KMS-11 (cell line): ENCODE measurements at regions not wholly inside any gene's neighbourhood (a gene's known extent, or its start where the extent isn't known, plus 50 kb on each side); places are given as distances from the start of the nearest gene placed in this dataset.

Experiments used
- H2AFZ ChIP-seq: fragments of 200-600 bp; sonication (generic); 2 replicates; pipeline ENCODE4 v1.6.1; 2016; ENCODE audit warnings: antibody characterized with exemption, mixed run types, low read depth
- H3K27ac ChIP-seq: fragments of 200-600 bp; sonication (generic); 2 replicates; pipeline ENCODE4 v1.6.1; 2016; ENCODE audit warnings: mild to moderate bottlenecking, mixed run types
- H3K27me3 ChIP-seq: fragments of 200-600 bp; sonication (generic); 2 replicates; pipeline ENCODE4 v1.6.1; 2017; ENCODE audit warnings: mild to moderate bottlenecking, low read depth, mixed run types, moderate library complexity; ENCODE audit not compliant: insufficient read depth
- H3K36me3 ChIP-seq: fragments of 200-600 bp; sonication (generic); 2 replicates; pipeline ENCODE4 v1.6.1; 2017; ENCODE audit warnings: mild to moderate bottlenecking, mixed run types; ENCODE audit not compliant: insufficient read depth
- H3K4me1 ChIP-seq: fragments of 200-600 bp; sonication (generic); 2 replicates; pipeline ENCODE4 v1.6.1; 2016; ENCODE audit warnings: mild to moderate bottlenecking, low read depth, mixed run types; ENCODE audit not compliant: poor library complexity, severe bottlenecking
- H3K4me2 ChIP-seq: fragments of 200-600 bp; sonication (generic); 2 replicates; pipeline ENCODE4 v1.7.0; 2016; ENCODE audit warnings: mild to moderate bottlenecking, mixed run types
- H3K4me3 ChIP-seq: fragments of 200-600 bp; sonication (generic); IDR thresholded peaks from 2 replicates; pipeline ENCODE4 v1.6.1; 2017; ENCODE audit warnings: low read depth, low read length, mixed read lengths; ENCODE audit not compliant: insufficient read depth
- H3K79me2 ChIP-seq: fragments of 200-600 bp; sonication (generic); 2 replicates; pipeline ENCODE4 v1.6.1; 2016; ENCODE audit warnings: low read depth, mixed run types; ENCODE audit not compliant: insufficient read depth
- H3K9ac ChIP-seq: fragments of 200-600 bp; sonication (generic); 2 replicates; pipeline ENCODE4 v1.6.1; 2016; ENCODE audit warnings: mild to moderate bottlenecking, mixed run types
- H4K20me1 ChIP-seq: fragments of 200-600 bp; sonication (generic); 2 replicates; pipeline ENCODE4 v1.6.1; 2016; ENCODE audit warnings: mild to moderate bottlenecking, mixed run types; ENCODE audit not compliant: insufficient read depth
- TF ChIP-seq, protein P1 (sequence below): fragments of 200-600 bp; sonication (generic); conservative IDR thresholded peaks from 2 replicates; pipeline ENCODE4 v1.6.1; 2017; ENCODE audit warnings: low read depth, mild to moderate bottlenecking, antibody characterized with exemption, low read length, moderate library complexity, mixed read lengths

DNA sequence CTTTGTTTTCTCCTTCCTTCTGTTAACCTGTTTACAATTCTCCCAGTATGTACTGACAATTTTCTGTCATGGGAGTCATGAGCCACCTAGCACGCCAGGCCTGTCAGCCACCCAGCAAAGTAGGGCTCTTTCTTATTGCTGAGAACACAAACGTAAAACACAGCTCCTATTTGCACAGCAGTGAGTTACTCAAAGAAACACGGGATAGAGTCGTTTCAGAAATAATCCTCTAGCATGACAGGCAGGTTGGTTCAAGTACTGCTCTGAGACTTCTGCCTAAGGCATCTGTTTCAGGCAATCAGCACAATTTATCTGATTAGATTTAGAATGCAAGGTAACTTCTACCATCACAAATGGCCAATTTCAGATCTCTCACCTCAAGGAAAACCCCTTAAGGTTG lies 88.8 kb downstream of the CD24 start:
- TF ChIP-seq, protein P1, sequence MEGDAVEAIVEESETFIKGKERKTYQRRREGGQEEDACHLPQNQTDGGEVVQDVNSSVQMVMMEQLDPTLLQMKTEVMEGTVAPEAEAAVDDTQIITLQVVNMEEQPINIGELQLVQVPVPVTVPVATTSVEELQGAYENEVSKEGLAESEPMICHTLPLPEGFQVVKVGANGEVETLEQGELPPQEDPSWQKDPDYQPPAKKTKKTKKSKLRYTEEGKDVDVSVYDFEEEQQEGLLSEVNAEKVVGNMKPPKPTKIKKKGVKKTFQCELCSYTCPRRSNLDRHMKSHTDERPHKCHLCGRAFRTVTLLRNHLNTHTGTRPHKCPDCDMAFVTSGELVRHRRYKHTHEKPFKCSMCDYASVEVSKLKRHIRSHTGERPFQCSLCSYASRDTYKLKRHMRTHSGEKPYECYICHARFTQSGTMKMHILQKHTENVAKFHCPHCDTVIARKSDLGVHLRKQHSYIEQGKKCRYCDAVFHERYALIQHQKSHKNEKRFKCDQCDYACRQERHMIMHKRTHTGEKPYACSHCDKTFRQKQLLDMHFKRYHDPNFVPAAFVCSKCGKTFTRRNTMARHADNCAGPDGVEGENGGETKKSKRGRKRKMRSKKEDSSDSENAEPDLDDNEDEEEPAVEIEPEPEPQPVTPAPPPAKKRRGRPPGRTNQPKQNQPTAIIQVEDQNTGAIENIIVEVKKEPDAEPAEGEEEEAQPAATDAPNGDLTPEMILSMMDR = no peak
- Histone ChIP-seq H2AFZ (no peak overlapping the region), H3K4me3 (no peak overlapping the region), H3K79me2 (no peaks in the 10 kb centered on the region), H3K27me3 (no peaks in the 10 kb centered on the region), H3K36me3 (no peaks in the 10 kb centered on the region), H3K27ac (no peak overlapping the region), H3K9ac (no peak overlapping the region), H3K4me2 (no peak overlapping the region), H4K20me1 (no peaks in the 10 kb centered on the region), H3K4me1 (no peaks in the 10 kb centered on the region)

DNA sequence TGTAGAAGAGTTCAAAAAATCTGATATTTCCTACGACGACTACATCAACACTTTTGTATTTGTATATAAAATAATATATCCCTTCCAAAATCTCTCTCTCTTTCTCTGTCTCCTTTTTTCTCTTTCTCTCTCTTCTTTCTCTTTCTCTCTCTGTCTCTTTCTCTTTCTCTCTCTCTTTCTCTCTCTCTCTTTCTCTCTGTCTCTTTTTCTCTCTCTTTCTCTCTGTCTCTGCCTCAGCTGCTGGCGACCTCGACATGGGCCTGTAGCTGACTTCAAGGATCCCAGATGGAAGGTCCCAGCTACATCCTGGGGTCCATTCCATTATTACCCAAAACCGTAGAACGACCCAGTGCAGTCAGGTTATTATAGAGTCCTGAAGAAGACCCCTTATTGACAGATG lies 90.0 kb downstream of the CD24 start:
- TF ChIP-seq, protein P1 = no peak

DNA sequence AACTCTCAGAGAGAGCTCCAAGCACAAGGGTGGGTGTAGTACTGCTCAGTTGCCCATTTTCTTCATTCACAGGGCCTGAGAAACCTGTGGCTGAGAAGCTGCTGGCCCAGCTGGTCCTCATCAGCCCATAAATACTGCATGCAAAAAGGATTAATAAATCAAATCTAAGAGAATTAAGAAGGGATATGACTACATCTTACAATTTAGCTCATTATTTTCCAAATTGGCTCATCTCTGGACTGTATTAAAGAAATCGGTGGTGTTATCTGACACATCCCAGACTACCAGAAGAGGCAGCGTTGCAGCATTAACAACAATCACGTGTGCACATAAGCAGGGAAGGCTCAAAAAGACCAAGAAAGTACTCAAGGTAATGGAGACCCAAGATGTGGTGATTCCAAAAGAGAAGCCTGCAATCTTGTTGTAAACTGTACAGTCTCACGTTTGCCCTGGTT lies 90.7 kb downstream of the CD24 start:
- no peak overlapping the region for H2AFZ ChIP-seq
- H3K4me2 ChIP-seq = no peak overlapping the region
- TF ChIP-seq, protein P1 = no peak
- no peaks in the 10 kb centered on the region for H3K79me2 ChIP-seq
- no peaks in the 10 kb centered on the region for H4K20me1 ChIP-seq
- no peak overlapping the region for H3K4me3 ChIP-seq
- no peaks in the 10 kb centered on the region for H3K36me3 ChIP-seq
- H3K4me1 ChIP-seq = no peaks in the 10 kb centered on the region
- H3K9ac ChIP-seq = no peak overlapping the region
- H3K27me3 ChIP-seq = no peaks in the 10 kb centered on the region
- H3K27ac ChIP-seq = no peak overlapping the region

More for the DNA sequence above, 90.0 kb downstream of the CD24 start:
- Histone ChIP-seq H3K9ac (no peak overlapping the region), H3K4me2 (no peak overlapping the region), H3K36me3 (no peaks in the 10 kb centered on the region), H3K79me2 (no peaks in the 10 kb centered on the region), H3K4me1 (no peaks in the 10 kb centered on the region), H3K27me3 (no peaks in the 10 kb centered on the region), H3K4me3 (no peak overlapping the region), H2AFZ (no peak overlapping the region), H4K20me1 (no peaks in the 10 kb centered on the region), H3K27ac (no peak overlapping the region)

DNA sequence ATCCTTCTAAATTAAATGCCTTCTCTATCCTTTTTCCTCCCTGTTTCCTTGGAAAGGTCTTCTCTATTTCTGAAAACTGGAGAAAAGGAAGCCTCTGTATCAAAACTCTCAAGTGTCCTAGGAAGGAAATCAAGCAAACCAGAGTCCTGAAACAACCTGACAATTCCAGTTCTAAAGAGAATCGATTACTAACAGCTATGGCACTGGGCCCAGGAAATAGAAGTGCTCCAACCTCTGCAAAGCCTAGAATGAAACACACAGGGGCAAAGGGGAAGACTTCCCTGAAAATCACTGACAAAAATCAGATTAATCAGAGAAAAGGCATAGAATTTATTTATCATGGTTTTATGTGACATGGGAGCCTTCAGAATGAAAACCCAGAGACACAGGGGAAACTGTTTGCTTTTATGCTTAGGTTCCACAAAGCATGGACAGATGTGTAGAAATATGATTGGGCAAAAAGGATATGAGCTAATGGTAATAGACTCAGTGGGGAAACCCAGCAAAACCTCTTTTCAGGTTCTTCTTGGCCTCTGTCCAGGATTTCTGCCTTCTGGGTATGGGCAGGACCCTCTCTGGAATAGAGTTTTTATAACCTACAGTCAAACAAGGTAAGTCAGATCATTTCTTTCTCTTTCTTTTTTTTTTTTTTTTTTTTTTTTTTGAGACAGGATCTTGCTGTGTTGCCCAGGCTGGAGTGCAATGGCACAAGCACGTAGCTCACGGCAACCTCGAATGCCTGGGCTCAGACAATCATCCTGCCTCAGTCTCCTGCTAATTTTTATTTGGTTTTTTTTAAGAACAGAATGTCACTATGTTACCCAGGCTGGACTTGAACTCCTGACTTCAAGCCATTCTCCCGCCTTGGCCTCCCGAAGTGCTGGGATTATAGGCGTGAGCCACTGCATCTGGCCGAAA lies 91.7 kb downstream of the CD24 start:
- no peak overlapping the region for H3K4me3 ChIP-seq
- H3K79me2 ChIP-seq = no peaks in the 10 kb centered on the region
- TF ChIP-seq, protein P1 = no peak
- no peaks in the 10 kb centered on the region for H3K27me3 ChIP-seq
- H3K36me3 ChIP-seq = no peaks in the 10 kb centered on the region
- no peaks in the 10 kb centered on the region for H3K4me1 ChIP-seq
- no peaks in the 10 kb centered on the region for H4K20me1 ChIP-seq
- H3K9ac ChIP-seq = no peak overlapping the region
- no peak overlapping the region for H3K4me2 ChIP-seq
- no peak overlapping the region for H2AFZ ChIP-seq
- no peak overlapping the region for H3K27ac ChIP-seq
